Esophagus muscularis mucosa (tissue), 4 donors: ENCODE measurements at regions not wholly inside any gene's neighbourhood (a gene's known extent, or its start where the extent isn't known, plus 50 kb on each side); places are given as distances from the start of the nearest gene placed in this dataset.

Source experiments
- DNase-seq: peaks from one replicate; pipeline ENCODE4 v3.0.0-alpha.2; 2017; ENCODE audit errors: extremely low spot score
- H3K27ac ChIP-seq, 4 donors: fragments of 200-600 bp; sonication (generic); replicated peaks in 1 of 4; 1 replicate in 3 of 4; 2 replicates in 1 of 4; pipeline ENCODE4 v1.5.1; 2016 to 2019; ENCODE audit warnings: mild to moderate bottlenecking in 1 of 4
- H3K27me3 ChIP-seq, 4 donors: fragments of 200-600 bp; sonication (generic); one replicate each; pipeline versions ENCODE4 v1.5.1 to v1.6.0; 2016 to 2019
- H3K36me3 ChIP-seq, 4 donors: fragments of 200-600 bp; sonication (generic); one replicate each; pipeline ENCODE4 v1.5.1; 2016 to 2019
- H3K4me1 ChIP-seq, 4 donors: fragments of 200-600 bp; sonication (generic); one replicate each; pipeline ENCODE4 v1.5.1; 2016 to 2019
- H3K4me3 ChIP-seq, 4 donors: fragments of 200-600 bp; sonication (generic); 1 replicate in 2 of 4; 2 replicates in 2 of 4; pipeline ENCODE4 v1.5.1; 2016 to 2019; ENCODE audit warnings: mild to moderate bottlenecking in 4 of 4, moderate library complexity in 1 of 4
- H3K9me3 ChIP-seq, 4 donors: fragments of 200-600 bp; sonication (generic); 1 replicate in 3 of 4; 2 replicates in 1 of 4; pipeline ENCODE4 v1.5.1; 2016 to 2019
- EP300 ChIP-seq: sonication (generic); formaldehyde crosslinking; IDR thresholded peaks from one replicate; pipeline ENCODE4 v1.6.1; 2017; ENCODE audit warnings: antibody characterized with exemption
- POLR2A ChIP-seq: fragments of 450-650 bp; IDR thresholded peaks from one replicate; pipeline ENCODE4 v1.6.1; 2017; ENCODE audit warnings: antibody characterized with exemption, moderate library complexity, mild to moderate bottlenecking, low read depth
- POLR2AphosphoS5 ChIP-seq, 2 donors: sonication (generic); formaldehyde crosslinking; IDR thresholded peaks; one replicate each; pipeline ENCODE4 v1.6.1; 2017; ENCODE audit warnings: antibody characterized with exemption in 2 of 2
- WGBS: methylation state at CpG from one replicate; pipeline ENCODE4 v1.1.5; 2018; 5-methylcytosine and 5-hydroxymethylcytosine counted together
- intact Hi-C: fragments of 100-400 bp; cut with DNase I; formaldehyde crosslinking; loops from one replicate; pipeline ENCODE4 v1.15.1; 2023
- TF ChIP-seq, protein P1 (sequence below), 3 experiments: fragments of 200-600 bp in 2 of 3; fragments of 450-650 bp in 1 of 3; sonication (generic) in 2 of 3; IDR thresholded peaks; one replicate each; pipeline ENCODE4 v1.5.1; 2017 to 2019; ENCODE audit warnings: antibody characterized with exemption in 3 of 3, mild to moderate bottlenecking in 2 of 3, moderate library complexity in 1 of 3

DNA sequence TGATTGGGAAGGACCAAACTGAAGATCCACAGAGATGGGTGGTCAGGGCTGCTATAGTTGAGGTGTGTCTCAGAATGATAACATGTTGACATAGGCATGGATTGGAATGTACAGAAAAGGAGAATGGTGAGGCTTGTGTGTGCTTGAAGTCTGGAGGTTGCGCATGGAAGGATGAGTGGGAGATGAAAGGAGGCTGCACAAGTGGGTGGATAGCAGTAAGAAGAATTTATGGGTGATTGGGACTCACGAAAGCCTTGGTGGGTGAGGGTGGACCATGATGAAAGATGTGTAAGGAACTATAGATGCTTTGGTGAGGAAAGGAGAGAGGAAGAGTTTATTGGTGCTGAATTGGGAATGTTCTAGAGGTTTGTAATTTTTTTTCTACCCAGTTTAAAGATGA is 1287.7 kb downstream of the UQCRFS1 start:
- H3K9me3 ChIP-seq: no peaks in the 10 kb centered on the region
- TF ChIP-seq EP300 (no peak), POLR2A (no peak), POLR2AphosphoS5 (IDR thresholded peaks at IDR 0.05) (no peak)
- TF ChIP-seq, protein P1, sequence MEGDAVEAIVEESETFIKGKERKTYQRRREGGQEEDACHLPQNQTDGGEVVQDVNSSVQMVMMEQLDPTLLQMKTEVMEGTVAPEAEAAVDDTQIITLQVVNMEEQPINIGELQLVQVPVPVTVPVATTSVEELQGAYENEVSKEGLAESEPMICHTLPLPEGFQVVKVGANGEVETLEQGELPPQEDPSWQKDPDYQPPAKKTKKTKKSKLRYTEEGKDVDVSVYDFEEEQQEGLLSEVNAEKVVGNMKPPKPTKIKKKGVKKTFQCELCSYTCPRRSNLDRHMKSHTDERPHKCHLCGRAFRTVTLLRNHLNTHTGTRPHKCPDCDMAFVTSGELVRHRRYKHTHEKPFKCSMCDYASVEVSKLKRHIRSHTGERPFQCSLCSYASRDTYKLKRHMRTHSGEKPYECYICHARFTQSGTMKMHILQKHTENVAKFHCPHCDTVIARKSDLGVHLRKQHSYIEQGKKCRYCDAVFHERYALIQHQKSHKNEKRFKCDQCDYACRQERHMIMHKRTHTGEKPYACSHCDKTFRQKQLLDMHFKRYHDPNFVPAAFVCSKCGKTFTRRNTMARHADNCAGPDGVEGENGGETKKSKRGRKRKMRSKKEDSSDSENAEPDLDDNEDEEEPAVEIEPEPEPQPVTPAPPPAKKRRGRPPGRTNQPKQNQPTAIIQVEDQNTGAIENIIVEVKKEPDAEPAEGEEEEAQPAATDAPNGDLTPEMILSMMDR (IDR thresholded peaks at IDR 0.05): no peak
- intact Hi-C loops: no loop called here
- no peaks in the 10 kb centered on the region for H3K4me1 ChIP-seq
- 76% methylated on average over 2 of the region's 2 CpGs for WGBS
- no peak for DNase-seq
- H3K27ac ChIP-seq: no peak overlapping the region
- no peaks in the 10 kb centered on the region for H3K27me3 ChIP-seq
- H3K4me3 ChIP-seq: no peak overlapping the region
- no peaks in the 10 kb centered on the region for H3K36me3 ChIP-seq

DNA sequence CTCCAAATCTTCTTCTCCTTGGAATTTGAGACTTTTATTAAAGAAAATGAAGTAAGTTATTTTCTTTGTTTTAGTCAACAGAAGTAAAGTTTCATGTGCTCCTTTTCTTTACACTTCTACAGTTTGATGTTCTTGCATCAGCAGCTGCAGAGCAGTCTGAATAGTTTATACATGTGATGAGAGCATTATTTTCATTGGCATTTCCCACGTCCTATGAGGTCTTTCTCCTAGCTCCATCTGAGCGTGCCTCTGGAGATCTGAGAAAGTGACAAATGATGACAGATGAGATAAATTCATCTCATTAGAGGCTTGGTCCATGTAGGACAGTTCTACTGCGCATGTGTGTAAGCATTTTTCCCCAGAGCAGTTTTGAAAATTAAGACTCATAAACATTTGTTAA is 1290.0 kb downstream of the UQCRFS1 start:
- intact Hi-C loops: no loop called here
- 50% methylated on average over 3 of the region's 3 CpGs for WGBS
- H3K27me3 ChIP-seq: no peaks in the 10 kb centered on the region
- no peak overlapping the region for H3K4me3 ChIP-seq
- TF ChIP-seq POLR2A (no peak), POLR2AphosphoS5 (IDR thresholded peaks at IDR 0.05) (no peak), EP300 (no peak)
- TF ChIP-seq, protein P1 (IDR thresholded peaks at IDR 0.05): no peak
- H3K9me3 ChIP-seq: no peaks in the 10 kb centered on the region
- no peak for DNase-seq
- no peaks in the 10 kb centered on the region for H3K4me1 ChIP-seq
- no peak overlapping the region for H3K27ac ChIP-seq
- H3K36me3 ChIP-seq: no peaks in the 10 kb centered on the region

DNA sequence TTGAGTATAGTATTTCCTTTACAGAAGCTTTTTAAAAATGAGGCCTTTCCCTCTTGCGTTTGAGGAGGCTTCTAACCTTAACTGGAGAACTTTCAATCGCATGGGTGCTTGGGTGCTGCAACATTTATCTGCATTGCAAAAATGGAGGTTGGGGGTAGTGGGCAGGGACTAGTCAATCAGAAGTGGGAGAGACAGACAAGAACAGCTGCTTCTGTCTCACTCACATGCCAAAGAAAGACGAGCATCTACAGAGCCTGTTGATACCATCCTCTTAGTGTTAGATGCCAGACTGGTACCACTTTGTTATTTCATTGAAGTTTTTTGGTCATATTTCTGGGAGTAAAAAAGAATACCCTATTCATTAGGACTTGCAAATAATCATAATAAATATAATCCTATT is 1292.2 kb downstream of the UQCRFS1 start:
- no peaks in the 10 kb centered on the region for H3K9me3 ChIP-seq
- no peaks in the 10 kb centered on the region for H3K4me1 ChIP-seq
- WGBS: 60% methylated on average over 3 of the region's 3 CpGs
- DNase-seq: no peak
- no peak overlapping the region for H3K27ac ChIP-seq
- TF ChIP-seq EP300: no peak
- no peak for TF ChIP-seq POLR2A
- no peak for TF ChIP-seq POLR2AphosphoS5 (IDR thresholded peaks at IDR 0.05)
- TF ChIP-seq, protein P1 (IDR thresholded peaks at IDR 0.05): no peak
- no peaks in the 10 kb centered on the region for H3K36me3 ChIP-seq
- H3K27me3 ChIP-seq: no peaks in the 10 kb centered on the region
- intact Hi-C loops: no loop called here
- H3K4me3 ChIP-seq: no peak overlapping the region

DNA sequence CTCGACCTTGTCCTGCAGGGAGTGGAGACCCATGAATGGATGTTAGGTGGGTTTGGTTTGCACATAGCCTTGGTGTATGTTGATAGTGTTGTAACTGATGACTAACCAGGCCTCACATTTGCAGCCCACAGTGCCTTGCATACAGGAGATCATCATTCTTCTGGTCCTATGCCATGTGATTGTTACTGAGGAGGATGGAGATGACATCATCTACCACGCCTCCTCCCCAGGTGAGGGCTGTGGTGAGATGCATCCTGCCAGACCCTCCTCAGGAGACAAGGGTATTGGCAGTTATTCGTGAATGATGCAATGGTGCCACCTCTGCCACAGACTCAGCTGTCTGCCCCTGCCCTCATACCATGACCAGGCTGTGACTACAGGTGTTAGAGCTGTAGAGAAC is 1294.1 kb downstream of the UQCRFS1 start:
- H3K4me3 ChIP-seq: no peak overlapping the region
- no peak for DNase-seq
- H3K9me3 ChIP-seq: no peaks in the 10 kb centered on the region
- no peak overlapping the region for H3K27ac ChIP-seq
- intact Hi-C loops: no loop called here
- TF ChIP-seq, protein P1 (IDR thresholded peaks at IDR 0.05): no peak
- TF ChIP-seq POLR2AphosphoS5 (IDR thresholded peaks at IDR 0.05) (no peak), EP300 (no peak), POLR2A (no peak)
- no peaks in the 10 kb centered on the region for H3K4me1 ChIP-seq
- no peaks in the 10 kb centered on the region for H3K36me3 ChIP-seq
- H3K27me3 ChIP-seq: no peaks in the 10 kb centered on the region
- WGBS: 71% methylated on average over 3 of the region's 3 CpGs

DNA sequence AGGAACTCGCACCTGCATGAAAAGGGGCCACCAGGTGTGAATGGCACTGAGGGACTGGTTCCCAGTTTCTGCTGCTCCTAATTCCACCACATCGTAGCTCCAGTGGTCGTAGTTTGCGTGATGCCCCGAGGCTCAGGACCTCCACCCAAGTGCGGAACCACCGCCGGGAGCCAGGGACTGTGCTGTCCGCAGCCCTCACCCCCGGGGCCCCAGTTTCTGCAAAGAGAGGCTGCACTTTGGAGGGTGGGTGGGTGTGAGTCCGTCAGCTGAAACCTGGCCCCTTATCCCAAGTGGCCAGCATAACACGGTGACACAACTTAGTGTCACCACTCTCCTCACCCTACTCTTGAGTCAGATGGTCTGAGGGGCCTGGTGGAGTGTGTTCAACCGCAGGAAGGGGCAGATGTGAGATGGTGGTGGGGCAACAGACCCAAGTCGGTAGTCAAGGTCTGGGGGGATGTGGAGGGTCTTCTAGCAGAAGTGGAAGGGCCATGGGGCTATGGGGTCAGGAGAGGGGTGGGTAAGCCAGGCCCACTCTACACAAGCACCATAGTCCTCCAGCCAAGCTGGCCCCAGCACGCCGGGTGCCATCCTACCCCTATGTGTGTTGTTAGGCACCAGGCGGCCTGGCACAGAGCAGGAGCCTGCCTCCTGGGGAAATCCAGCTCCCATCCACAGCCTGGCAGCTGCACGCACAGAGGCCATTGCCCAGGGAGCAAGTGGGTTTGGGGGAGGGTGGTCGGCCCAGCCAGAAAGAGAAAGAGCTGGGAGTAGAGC is 1301.6 kb downstream of the UQCRFS1 start:
- Histone ChIP-seq H3K27ac (no peak overlapping the region), H3K4me1 (no peaks in the 10 kb centered on the region), H3K9me3 (no peaks in the 10 kb centered on the region), H3K4me3 (no peak overlapping the region), H3K36me3 (no peaks in the 10 kb centered on the region), H3K27me3 (no peaks in the 10 kb centered on the region)
- intact Hi-C loops: no loop called here
- no peak for DNase-seq
- TF ChIP-seq POLR2AphosphoS5 (IDR thresholded peaks at IDR 0.05): no peak
- TF ChIP-seq, protein P1 (IDR thresholded peaks at IDR 0.05): no peak
- TF ChIP-seq EP300: no peak
- TF ChIP-seq POLR2A: no peak
- 94% methylated on average over 18 of the region's 19 CpGs for WGBS
